Occipital lobe (tissue), 1 donor: ENCODE measurements at regions not wholly inside any gene's neighbourhood (a gene's known extent, or its start where the extent isn't known, plus 50 kb on each side); places are given as distances from the start of the nearest gene placed in this dataset.
"Not testable (repeated sequence)": the region's sequence is repeated elsewhere in the genome, so short reads cannot be mapped to it uniquely, and the experiment has no call there.

Experiments
- DNase-seq: peaks from one replicate; lab custom pipeline; 2025; lab: John Stamatoyannopoulos, UW

- no peak for DNase-seq
These were observed 130.5 kb downstream of the FOXB1 start for GRCh38 chr15:60134609-60135008.

- DNase-seq: peak; percentile 22
These were observed 131.8 kb downstream of the FOXB1 start for GRCh38 chr15:60135961-60136360.

- DNase-seq: no peak
These were observed 133.7 kb downstream of the FOXB1 start for GRCh38 chr15:60137711-60138396.

- no peak for DNase-seq
These were observed 134.4 kb downstream of the FOXB1 start for GRCh38 chr15:60138397-60138968.

GRCh38 chr15:60152386-60152785 is 148.3 kb downstream of the FOXB1 start:
- DNase-seq: no peak

GRCh38 chr15:60154764-60155325 is 150.7 kb downstream of the FOXB1 start:
- DNase-seq: no peak

- DNase-seq: no peak
These were observed 151.6 kb downstream of the FOXB1 start for GRCh38 chr15:60155661-60156060.

GRCh38 chr15:60160909-60161308 is 156.8 kb downstream of the FOXB1 start:
- no peak for DNase-seq

GRCh38 chr15:60161704-60162103 is 157.6 kb downstream of the FOXB1 start:
- no peak for DNase-seq

- no peak for DNase-seq
These were observed 158.3 kb downstream of the FOXB1 start for GRCh38 chr15:60162251-60162967.

GRCh38 chr15:60162968-60163355 is 158.9 kb downstream of the FOXB1 start:
- DNase-seq: no peak

- DNase-seq: no peak
These were observed 161.0 kb downstream of the FOXB1 start for GRCh38 chr15:60165111-60165510.

- no peak for DNase-seq
These were observed 168.0 kb downstream of the FOXB1 start for GRCh38 chr15:60172143-60172542.

- DNase-seq: no peak
These were observed 175.8 kb downstream of the FOXB1 start for GRCh38 chr15:60179786-60180391.

GRCh38 chr15:60181957-60182356 is 177.8 kb downstream of the FOXB1 start:
- DNase-seq: not testable (repeated sequence)

- DNase-seq: no peak
These were observed 179.3 kb downstream of the FOXB1 start for GRCh38 chr15:60183366-60183765.

- no peak for DNase-seq
These were observed 180.5 kb downstream of the FOXB1 start for GRCh38 chr15:60184579-60184978.

GRCh38 chr15:60191016-60191415 is 186.9 kb downstream of the FOXB1 start:
- no peak for DNase-seq

GRCh38 chr15:60191821-60192220 is 187.7 kb downstream of the FOXB1 start:
- no peak for DNase-seq

GRCh38 chr15:60195611-60196010 is 191.5 kb downstream of the FOXB1 start:
- no peak for DNase-seq

GRCh38 chr15:60204131-60204885 is 193.5 kb downstream of the ANXA2 start:
- DNase-seq: no peak
